ENCODE measurements at regions not wholly inside any gene's neighbourhood (a gene's known extent, or its start where the extent isn't known, plus 50 kb on each side); places are given as distances from the start of the nearest gene placed in this dataset.
"Not testable (repeated sequence)": the region's sequence is repeated elsewhere in the genome, so short reads cannot be mapped to it uniquely, and the experiment has no call there.

DNA sequence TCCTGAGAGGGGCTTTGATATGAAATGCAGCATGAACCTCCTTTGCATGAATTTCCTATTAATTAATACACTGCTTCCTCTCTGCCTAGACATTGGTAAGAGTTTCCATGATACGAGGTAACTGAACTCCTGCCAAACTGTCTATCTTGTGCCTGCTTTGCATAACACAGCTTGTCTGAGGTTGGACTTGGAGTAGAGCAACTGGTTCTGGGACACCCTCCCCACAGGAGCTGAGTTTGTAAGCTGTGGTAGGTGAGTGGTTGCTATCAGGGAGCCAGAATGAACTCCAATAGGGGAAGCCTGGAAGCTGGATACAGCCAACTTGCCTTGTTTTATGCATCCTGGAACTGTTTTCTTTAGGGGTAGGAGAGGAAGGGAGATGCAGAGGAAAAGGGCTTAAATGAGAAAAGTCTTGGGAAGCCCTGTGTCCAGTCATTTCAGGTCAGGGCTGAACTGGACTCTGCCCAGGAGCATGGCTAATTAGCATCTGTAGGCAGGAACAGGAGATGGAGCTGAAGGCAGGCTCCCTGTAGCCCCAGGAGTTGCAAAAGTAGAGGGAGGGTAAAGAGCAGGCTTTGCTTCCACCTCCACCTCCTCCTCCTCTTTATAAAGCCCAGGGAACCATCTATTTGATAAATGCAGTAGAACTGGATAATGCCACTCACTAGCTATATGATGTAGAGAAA, 73.2 kb upstream of the GPR158 start:
- 83% methylated on average over 1 of the region's 1 CpG for WGBS
- Histone ChIP-seq H3K36me3 (ENCODE audit: insufficient read depth, low read length) (no peaks in the 10 kb centered on the region), H3K4me3 (ENCODE audit: low read length) (no peak overlapping the region), H3K4me1 (ENCODE audit: insufficient read depth, low read length) (peaks cover 29% of the 10 kb centered on the region), H3K27me3 (ENCODE audit: insufficient read depth, low read length) (no peaks in the 10 kb centered on the region), H3K9me3 (ENCODE audit: insufficient read depth, low read depth, low read length) (no peaks in the 10 kb centered on the region), H3K27ac (ENCODE audit: low read depth, low read length) (no peak overlapping the region), H3K9ac (ENCODE audit: low read depth, low read length) (no peak overlapping the region)

DNA sequence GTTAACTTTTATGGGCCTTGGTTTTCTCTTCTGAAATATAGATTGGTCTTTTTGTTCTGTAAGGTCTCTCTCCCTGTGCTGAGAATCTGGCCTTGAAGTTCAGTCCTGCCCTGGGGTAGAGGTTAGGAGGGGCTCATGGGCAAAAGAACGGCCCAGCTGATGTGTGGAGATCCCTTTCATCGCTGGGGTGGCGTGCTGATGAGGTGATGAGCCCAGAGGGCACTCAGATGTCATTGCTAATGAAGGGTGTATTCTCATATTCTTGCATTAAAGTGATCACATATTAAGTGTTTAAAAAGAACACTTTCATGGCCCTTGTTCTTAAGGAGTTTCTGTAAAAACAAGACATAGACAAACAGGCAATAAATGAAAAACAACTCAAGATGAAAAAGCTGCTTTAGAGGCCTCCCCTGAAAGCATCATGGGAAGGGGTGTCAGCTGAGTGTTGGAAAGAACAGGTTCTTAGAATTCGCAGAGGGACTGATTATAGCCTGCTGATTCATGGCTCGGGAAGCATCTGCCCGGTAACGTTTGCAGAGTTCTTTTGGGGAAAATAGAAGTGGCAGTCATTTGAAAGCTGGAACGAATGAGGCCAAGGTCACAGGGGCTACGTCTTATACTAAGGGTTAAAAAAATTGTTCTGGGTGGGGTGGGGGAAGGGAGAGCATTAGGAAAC, 72.5 kb upstream of the GPR158 start:
- H3K9ac ChIP-seq (ENCODE audit: low read depth, low read length): no peak overlapping the region
- no peak overlapping the region for H3K27ac ChIP-seq (ENCODE audit: low read depth, low read length)
- no peak overlapping the region for H3K4me3 ChIP-seq (ENCODE audit: low read length)
- 78% methylated on average over 9 of the region's 9 CpGs for WGBS
- H3K4me1 ChIP-seq (ENCODE audit: insufficient read depth, low read length): peaks cover 29% of the 10 kb centered on the region
- no peaks in the 10 kb centered on the region for H3K36me3 ChIP-seq (ENCODE audit: insufficient read depth, low read length)
- no peaks in the 10 kb centered on the region for H3K27me3 ChIP-seq (ENCODE audit: insufficient read depth, low read length)
- no peaks in the 10 kb centered on the region for H3K9me3 ChIP-seq (ENCODE audit: insufficient read depth, low read depth, low read length)

DNA sequence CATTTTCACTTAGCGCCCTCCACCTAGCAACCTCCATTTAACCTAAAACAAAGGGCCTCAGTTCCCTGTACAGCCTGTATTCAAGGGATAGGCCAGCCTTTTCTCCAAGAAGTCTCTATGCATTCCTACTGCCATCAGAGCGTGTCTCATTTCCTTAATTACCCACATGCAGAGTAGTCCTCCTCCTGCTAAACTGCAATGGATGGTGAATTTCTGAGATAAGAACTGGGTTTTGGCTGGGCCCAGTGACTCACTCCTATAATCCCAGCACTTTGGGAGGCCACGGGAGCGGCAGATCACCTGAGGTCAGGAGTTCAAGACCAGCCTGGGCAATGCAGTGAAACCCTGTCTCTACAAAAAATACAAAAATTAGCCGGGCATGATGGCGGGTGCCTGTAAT, 71.1 kb upstream of the GPR158 start:
- Histone ChIP-seq H3K36me3 (ENCODE audit: insufficient read depth, low read length) (no peaks in the 10 kb centered on the region), H3K9me3 (ENCODE audit: insufficient read depth, low read depth, low read length) (no peaks in the 10 kb centered on the region), H3K9ac (ENCODE audit: low read depth, low read length) (no peak overlapping the region), H3K27ac (ENCODE audit: low read depth, low read length) (no peak overlapping the region), H3K27me3 (ENCODE audit: insufficient read depth, low read length) (no peaks in the 10 kb centered on the region), H3K4me3 (ENCODE audit: low read length) (no peak overlapping the region), H3K4me1 (ENCODE audit: insufficient read depth, low read length) (peaks cover 34% of the 10 kb centered on the region)
- 86% methylated on average over 6 of the region's 6 CpGs for WGBS

DNA sequence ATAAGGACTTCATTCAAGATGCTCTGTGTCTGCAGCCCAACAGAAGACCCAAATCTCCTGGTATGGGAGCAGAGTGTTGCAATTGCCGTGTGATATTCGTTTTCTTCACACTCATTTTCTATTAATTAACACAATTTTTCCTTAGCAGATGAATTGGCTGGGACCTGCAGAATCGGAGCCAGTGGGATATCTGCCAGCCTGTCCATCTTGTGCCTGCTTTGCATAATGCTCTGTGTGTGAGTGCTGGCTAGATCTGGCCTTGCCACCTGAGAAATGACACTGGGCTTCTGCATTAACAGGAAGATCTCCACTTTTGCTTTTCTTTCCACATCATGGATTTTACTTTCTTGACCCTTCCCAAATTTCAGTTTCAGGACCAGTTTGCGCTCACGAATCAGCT, 70.4 kb upstream of the GPR158 start:
- H3K36me3 ChIP-seq (ENCODE audit: insufficient read depth, low read length): no peaks in the 10 kb centered on the region
- H3K27ac ChIP-seq (ENCODE audit: low read depth, low read length): no peak overlapping the region
- WGBS: 90% methylated on average over 5 of the region's 5 CpGs
- H3K27me3 ChIP-seq (ENCODE audit: insufficient read depth, low read length): no peaks in the 10 kb centered on the region
- no peak overlapping the region for H3K4me3 ChIP-seq (ENCODE audit: low read length)
- H3K4me1 ChIP-seq (ENCODE audit: insufficient read depth, low read length): peaks cover 36% of the 10 kb centered on the region
- no peak overlapping the region for H3K9ac ChIP-seq (ENCODE audit: low read depth, low read length)
- H3K9me3 ChIP-seq (ENCODE audit: insufficient read depth, low read depth, low read length): no peaks in the 10 kb centered on the region

DNA sequence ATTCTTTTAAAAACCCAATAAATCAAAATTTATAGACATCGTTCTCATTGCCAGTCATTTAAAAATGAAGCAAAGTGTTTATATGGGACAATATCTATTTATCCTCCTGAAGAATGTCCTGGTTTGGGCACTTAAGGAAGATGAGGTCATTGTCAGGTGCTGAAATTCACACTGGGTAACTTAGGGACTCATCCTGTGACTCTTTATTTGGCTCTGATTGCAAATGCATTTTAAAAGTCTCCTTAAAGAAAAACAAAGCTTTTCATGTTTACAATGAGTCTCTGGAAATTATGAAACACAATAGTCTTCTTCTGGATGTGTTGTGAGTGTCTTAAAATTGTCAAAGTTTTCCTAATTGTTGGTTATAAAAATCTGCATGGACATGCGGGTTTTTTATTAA, 69.5 kb upstream of the GPR158 start:
- peak overlapping the region; percentile 66; the same call in 1 of the 2 replicates for H3K27ac ChIP-seq (ENCODE audit: low read depth, low read length)
- no CpG with 5 or more reads among the region's 2 CpGs for WGBS
- H3K36me3 ChIP-seq (ENCODE audit: insufficient read depth, low read length): no peaks in the 10 kb centered on the region
- peaks cover 36% of the 10 kb centered on the region for H3K4me1 ChIP-seq (ENCODE audit: insufficient read depth, low read length)
- no peak overlapping the region for H3K9ac ChIP-seq (ENCODE audit: low read depth, low read length)
- H3K27me3 ChIP-seq (ENCODE audit: insufficient read depth, low read length): no peaks in the 10 kb centered on the region
- no peak overlapping the region for H3K4me3 ChIP-seq (ENCODE audit: low read length)
- no peaks in the 10 kb centered on the region for H3K9me3 ChIP-seq (ENCODE audit: insufficient read depth, low read depth, low read length)

DNA sequence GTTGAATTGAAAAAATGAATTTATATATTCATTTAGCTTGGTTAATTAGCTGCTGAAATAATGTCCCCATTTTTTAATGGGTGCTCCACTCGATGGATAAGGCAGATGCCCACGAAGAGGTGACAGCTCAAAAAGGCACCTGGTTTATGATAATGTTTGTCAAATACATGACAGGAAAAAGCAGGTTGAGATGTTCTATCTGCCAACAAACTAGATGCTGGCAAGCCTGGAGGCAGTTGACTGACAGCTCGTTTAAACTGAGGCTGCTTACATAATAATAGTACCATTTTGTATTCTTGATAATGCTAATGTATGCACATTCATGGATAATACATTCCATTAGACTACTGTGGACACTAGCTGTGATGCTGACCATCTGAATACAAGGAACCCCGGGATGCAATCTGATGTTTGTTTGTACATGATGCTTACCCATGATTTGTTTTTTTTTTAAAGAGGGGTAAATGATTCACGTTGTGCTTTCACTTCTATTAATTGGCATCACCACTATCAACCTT, 69.0 kb upstream of the GPR158 start:
- H3K9me3 ChIP-seq (ENCODE audit: insufficient read depth, low read depth, low read length): no peaks in the 10 kb centered on the region
- WGBS: 24% methylated on average over 3 of the region's 5 CpGs
- H3K36me3 ChIP-seq (ENCODE audit: insufficient read depth, low read length): no peaks in the 10 kb centered on the region
- H3K27ac ChIP-seq (ENCODE audit: low read depth, low read length): peak overlapping the region; percentile 66; the same call in 1 of the 2 replicates
- H3K27me3 ChIP-seq (ENCODE audit: insufficient read depth, low read length): no peaks in the 10 kb centered on the region
- peaks cover 34% of the 10 kb centered on the region for H3K4me1 ChIP-seq (ENCODE audit: insufficient read depth, low read length)
- H3K9ac ChIP-seq (ENCODE audit: low read depth, low read length): no peak overlapping the region
- no peak overlapping the region for H3K4me3 ChIP-seq (ENCODE audit: low read length)

DNA sequence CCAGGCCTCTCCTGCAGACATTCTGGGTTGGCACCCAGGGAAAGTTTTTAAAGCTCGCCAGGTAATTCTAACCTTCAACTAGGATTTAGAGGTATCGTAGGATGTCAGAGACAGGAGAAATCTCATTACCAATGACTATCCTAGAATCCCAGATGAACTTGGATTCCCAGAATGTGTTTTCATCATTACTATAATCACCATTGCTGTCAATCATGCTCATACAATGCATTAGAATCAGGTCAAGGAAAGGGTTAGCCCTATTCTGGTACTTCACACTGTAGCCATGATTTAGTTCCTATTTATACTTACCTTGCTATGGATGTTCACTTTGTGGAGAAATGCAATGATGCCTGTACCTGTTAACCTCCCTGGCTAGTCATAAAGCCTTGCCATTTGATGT, 67.0 kb upstream of the GPR158 start:
- no peaks in the 10 kb centered on the region for H3K9me3 ChIP-seq (ENCODE audit: insufficient read depth, low read depth, low read length)
- H3K4me3 ChIP-seq (ENCODE audit: low read length): no peak overlapping the region
- H3K36me3 ChIP-seq (ENCODE audit: insufficient read depth, low read length): no peaks in the 10 kb centered on the region
- H3K27me3 ChIP-seq (ENCODE audit: insufficient read depth, low read length): no peaks in the 10 kb centered on the region
- H3K9ac ChIP-seq (ENCODE audit: low read depth, low read length): no peak overlapping the region
- 93% methylated on average over 2 of the region's 2 CpGs for WGBS
- no peak overlapping the region for H3K27ac ChIP-seq (ENCODE audit: low read depth, low read length)
- H3K4me1 ChIP-seq (ENCODE audit: insufficient read depth, low read length): peaks cover 24% of the 10 kb centered on the region

DNA sequence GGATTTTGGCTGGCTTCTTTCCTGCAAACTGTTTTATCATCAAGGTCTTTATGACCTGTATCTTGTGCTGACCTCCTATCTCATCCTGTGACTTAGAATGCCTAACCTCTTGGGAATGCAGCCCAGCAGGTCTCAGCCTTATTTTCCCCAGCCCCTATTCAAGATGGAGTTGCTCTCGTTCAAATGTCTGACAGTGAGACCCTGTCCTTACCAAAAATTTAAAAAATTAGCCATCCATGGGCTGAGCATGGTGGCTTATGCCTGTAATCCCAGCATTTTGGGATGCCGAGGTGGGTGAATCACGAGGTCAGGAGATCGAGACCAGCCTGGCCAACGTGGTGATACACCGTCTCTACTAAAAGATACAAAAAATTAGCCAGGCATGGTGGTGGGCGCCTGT, 64.9 kb upstream of the GPR158 start:
- not testable (repeated sequence) for H3K4me3 ChIP-seq (ENCODE audit: low read length); H3K36me3 ChIP-seq (ENCODE audit: insufficient read depth, low read length); H3K27ac ChIP-seq (ENCODE audit: low read depth, low read length); H3K9ac ChIP-seq (ENCODE audit: low read depth, low read length); H3K27me3 ChIP-seq (ENCODE audit: insufficient read depth, low read length); H3K9me3 ChIP-seq (ENCODE audit: insufficient read depth, low read depth, low read length)
- WGBS: 93% methylated on average over 7 of the region's 7 CpGs
- peaks cover 21% of the 10 kb centered on the region for H3K4me1 ChIP-seq (ENCODE audit: insufficient read depth, low read length)

DNA sequence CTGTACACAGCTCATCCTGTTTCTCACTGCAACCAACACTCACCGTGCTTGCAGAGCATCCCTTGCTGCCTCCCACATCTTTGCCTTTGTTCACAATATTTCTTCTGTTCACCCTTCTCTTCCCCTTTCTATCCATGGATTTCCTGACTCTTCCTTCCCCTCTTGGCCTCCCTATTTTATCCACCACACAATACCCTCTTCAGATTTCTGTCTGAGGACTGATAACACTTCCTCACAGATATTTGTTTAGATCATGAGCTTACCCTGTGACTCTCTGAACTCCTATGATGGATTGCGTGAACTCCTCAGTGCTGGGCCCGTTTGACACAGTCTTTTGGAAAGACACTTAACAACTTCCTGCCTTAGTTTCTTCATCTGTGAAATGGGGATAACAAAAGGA, 62.8 kb upstream of the GPR158 start:
- Histone ChIP-seq H3K4me3 (ENCODE audit: low read length) (no peak overlapping the region), H3K4me1 (ENCODE audit: insufficient read depth, low read length) (peaks cover 11% of the 10 kb centered on the region; the same call in 1 of the 2 replicates), H3K9me3 (ENCODE audit: insufficient read depth, low read depth, low read length) (no peaks in the 10 kb centered on the region), H3K9ac (ENCODE audit: low read depth, low read length) (no peak overlapping the region), H3K27ac (ENCODE audit: low read depth, low read length) (no peak overlapping the region), H3K27me3 (ENCODE audit: insufficient read depth, low read length) (no peaks in the 10 kb centered on the region), H3K36me3 (ENCODE audit: insufficient read depth, low read length) (no peaks in the 10 kb centered on the region)
- 95% methylated on average over 3 of the region's 3 CpGs for WGBS

DNA sequence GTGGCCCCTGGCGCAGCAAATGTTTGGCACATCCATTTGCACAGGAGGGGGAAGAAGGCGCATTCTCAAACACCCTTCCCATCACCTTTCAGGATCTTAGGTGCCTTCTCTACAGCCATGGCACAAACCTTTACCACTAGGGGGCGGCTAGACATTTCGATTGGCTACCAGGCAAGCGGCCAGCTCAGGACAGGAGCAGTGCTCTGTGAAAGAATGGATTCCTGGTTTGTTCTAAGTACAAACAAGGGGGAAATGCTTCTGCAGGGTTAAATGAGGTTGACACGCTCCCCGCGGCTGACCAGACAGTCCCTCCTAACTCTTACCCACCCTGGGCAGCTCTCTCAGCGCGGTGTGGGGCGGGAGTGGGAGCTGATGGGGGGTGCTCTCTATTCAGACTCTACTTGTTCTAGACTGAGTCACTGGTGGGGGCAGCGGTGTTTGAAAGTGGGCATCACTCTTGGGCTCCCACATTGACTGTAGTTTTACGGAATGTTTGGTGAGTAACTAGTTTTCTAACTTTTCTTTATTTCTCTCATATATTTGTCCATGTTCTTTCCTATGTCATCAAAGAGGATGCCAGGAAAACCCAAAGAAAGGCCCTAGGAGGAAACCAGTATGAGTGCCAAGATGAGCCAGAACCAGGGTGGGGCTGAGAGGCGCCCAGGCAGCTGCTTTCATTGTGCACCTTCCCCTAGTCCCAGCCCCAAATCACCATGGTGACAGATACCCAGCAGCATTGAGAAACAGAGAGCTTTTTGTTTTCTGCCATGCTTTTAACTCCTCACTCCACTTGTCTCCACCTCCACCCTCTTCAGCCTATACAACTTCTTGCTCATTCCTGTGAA, 61.4 kb upstream of the GPR158 start:
- H3K36me3 ChIP-seq (ENCODE audit: insufficient read depth, low read length): no peaks in the 10 kb centered on the region
- no peak overlapping the region for H3K4me3 ChIP-seq (ENCODE audit: low read length)
- H3K4me1 ChIP-seq (ENCODE audit: insufficient read depth, low read length): peaks cover 8% of the 10 kb centered on the region; the same call in 1 of the 2 replicates
- H3K9ac ChIP-seq (ENCODE audit: low read depth, low read length): no peak overlapping the region
- H3K27me3 ChIP-seq (ENCODE audit: insufficient read depth, low read length): no peaks in the 10 kb centered on the region
- 25% methylated on average over 12 of the region's 14 CpGs for WGBS
- no peaks in the 10 kb centered on the region for H3K9me3 ChIP-seq (ENCODE audit: insufficient read depth, low read depth, low read length)
- H3K27ac ChIP-seq (ENCODE audit: low read depth, low read length): no peak overlapping the region

DNA sequence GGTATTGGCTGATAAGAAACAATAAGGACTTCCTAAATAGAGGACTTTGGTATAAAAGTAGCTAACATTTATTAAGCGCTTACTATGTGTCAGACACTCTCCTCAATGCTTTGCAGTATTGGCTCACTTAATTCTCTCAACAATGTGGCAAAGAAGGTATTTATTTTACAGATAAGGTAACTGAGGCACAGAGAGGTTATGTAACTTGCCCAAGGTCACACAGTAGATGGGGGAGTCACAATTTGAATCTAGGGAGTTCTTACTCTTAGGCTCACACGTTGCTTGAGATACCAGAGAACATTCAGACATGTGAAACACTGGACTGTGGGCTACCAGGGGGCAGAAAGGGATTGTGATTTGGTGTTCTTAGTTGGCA, 60.8 kb upstream of the GPR158 start:
- Histone ChIP-seq H3K4me1 (ENCODE audit: insufficient read depth, low read length) (peaks cover 5% of the 10 kb centered on the region; the same call in 1 of the 2 replicates), H3K9me3 (ENCODE audit: insufficient read depth, low read depth, low read length) (no peaks in the 10 kb centered on the region), H3K27me3 (ENCODE audit: insufficient read depth, low read length) (no peaks in the 10 kb centered on the region), H3K27ac (ENCODE audit: low read depth, low read length) (no peak overlapping the region), H3K36me3 (ENCODE audit: insufficient read depth, low read length) (no peaks in the 10 kb centered on the region), H3K9ac (ENCODE audit: low read depth, low read length) (no peak overlapping the region), H3K4me3 (ENCODE audit: low read length) (no peak overlapping the region)
- 94% methylated on average over 2 of the region's 2 CpGs for WGBS
